H1 (cell line): ENCODE measurements at regions not wholly inside any gene's neighbourhood (a gene's known extent, or its start where the extent isn't known, plus 50 kb on each side); places are given as distances from the start of the nearest gene placed in this dataset.

ENCODE experiments used
- CTCF ChIA-PET: fragments of 300-600 bp; sonication (Branson Sonifier 250); formaldehyde crosslinking; loops from one replicate; lab custom pipeline; 2021; ENCODE audit not compliant: partially characterized antibody; lab: Charles Lee
- POLR2A ChIA-PET: fragments of 300-600 bp; sonication (Branson Sonifier 250); formaldehyde crosslinking; loops from one replicate; lab custom pipeline; 2021; ENCODE audit warnings: inconsistent platforms; ENCODE audit not compliant: partially characterized antibody; lab: Charles Lee
- DNase-seq, 2 experiments: peaks; one replicate each; pipeline versions ENCODE4 v3.0.0 to v3.0.0-alpha.2; 2010 to 2022; ENCODE audit warnings: low spot score in 2 of 2, low read depth in 1 of 2, mixed read lengths in 1 of 2
- FAIRE-seq: peaks from 2 replicates; lab custom pipeline; 2011; peaks lifted over from hg19 to GRCh38; lab: Jason Lieb, UNC
- H2AFZ ChIP-seq: 2 replicates; pipeline ENCODE4 v1.8.1; 2012; ENCODE audit warnings: low read length, inconsistent platforms
- H2AK5ac ChIP-seq: 2 replicates; pipeline ENCODE4 v1.6.1; 2013; ENCODE audit warnings: low read depth, low read length
- H2BK120ac ChIP-seq: replicated peaks from 2 replicates; pipeline ENCODE3; 2013; ENCODE audit warnings: low read depth, low read length, inconsistent platforms
- H2BK12ac ChIP-seq: 2 replicates; pipeline ENCODE4 v1.6.1; 2013; ENCODE audit warnings: low read depth, low read length
- H2BK15ac ChIP-seq: 2 replicates; pipeline ENCODE4 v1.6.1; 2013; ENCODE audit warnings: low read length
- H2BK20ac ChIP-seq: 2 replicates; pipeline ENCODE4 v1.6.1; 2013; ENCODE audit warnings: low read length
- H2BK5ac ChIP-seq: 2 replicates; pipeline ENCODE4 v1.6.1; 2013; ENCODE audit warnings: low read depth, low read length
- H3K14ac ChIP-seq: 2 replicates; pipeline ENCODE4 v1.6.1; 2013; ENCODE audit warnings: inconsistent platforms; ENCODE audit not compliant: insufficient read length
- H3K18ac ChIP-seq: 2 replicates; pipeline ENCODE4 v1.6.1; 2013; ENCODE audit warnings: low read length; ENCODE audit errors: extremely low read depth
- H3K23ac ChIP-seq: 2 replicates; pipeline ENCODE4 v1.6.1; 2013; ENCODE audit warnings: inconsistent platforms; ENCODE audit not compliant: insufficient read length
- H3K23me2 ChIP-seq: 2 replicates; pipeline ENCODE4 v1.6.1; 2013; ENCODE audit warnings: low read depth, low read length
- H3K27ac ChIP-seq: 2 replicates; pipeline ENCODE4 v1.6.1; 2011; ENCODE audit warnings: low read depth, low read length, inconsistent platforms
- H3K27me3 ChIP-seq, 4 experiments: replicated peaks in 1 of 4; 1 replicate in 1 of 4; 2 replicates in 3 of 4; pipeline versions ENCODE4 v1.6.1 to v1.8.1; 2011 to 2013; ENCODE audit warnings: low read length in 3 of 4, mild to moderate bottlenecking in 3 of 4, inconsistent platforms in 2 of 4, mixed read lengths in 2 of 4, moderate library complexity in 1 of 4; ENCODE audit not compliant: control insufficient read depth in 3 of 4, insufficient read depth in 3 of 4; ENCODE audit errors: extremely low read depth in 1 of 4
- H3K36me3 ChIP-seq, 4 experiments: 2 replicates each; pipeline versions ENCODE4 v1.6.1 to v1.8.1; 2011 to 2013; ENCODE audit warnings: mild to moderate bottlenecking in 4 of 4, low read length in 3 of 4, moderate library complexity in 2 of 4, control low read depth in 1 of 4, inconsistent platforms in 1 of 4; ENCODE audit not compliant: insufficient read depth in 4 of 4, control insufficient read depth in 2 of 4
- H3K4ac ChIP-seq: replicated peaks from 2 replicates; pipeline ENCODE3; 2013; ENCODE audit warnings: low read length, low read depth, mixed read lengths, inconsistent platforms; ENCODE audit not compliant: insufficient read length
- H3K4me1 ChIP-seq, 4 experiments: replicated peaks in 1 of 4; 1 replicate in 1 of 4; 2 replicates in 3 of 4; pipeline versions ENCODE4 v1.6.1 to v1.8.1; 2011 to 2013; ENCODE audit warnings: low read length in 3 of 4, inconsistent platforms in 2 of 4, mixed read lengths in 1 of 4; ENCODE audit not compliant: insufficient read depth in 4 of 4, control insufficient read depth in 3 of 4
- H3K4me2 ChIP-seq, 2 experiments: 2 replicates each; pipeline versions ENCODE4 v1.6.1 to v1.8.1; 2011 to 2013; ENCODE audit warnings: low read depth in 2 of 2, low read length in 2 of 2, control low read depth in 1 of 2, inconsistent platforms in 1 of 2, mild to moderate bottlenecking in 1 of 2; ENCODE audit not compliant: insufficient read depth in 1 of 2
- H3K4me3 ChIP-seq, 4 experiments: fragments of 200-600, 300-600 bp in 1 of 4; sonication (generic), shearing (Covaris generic), sonication (Bioruptor Twin) in 1 of 4; 2 replicates each; pipeline versions ENCODE4 v1.5.1 to v1.8.1; 2011 to 2016; ENCODE audit warnings: low read length in 4 of 4, low read depth in 3 of 4, control low read depth in 2 of 4, inconsistent platforms in 2 of 4, mild to moderate bottlenecking in 2 of 4, mixed read lengths in 1 of 4, moderate library complexity in 1 of 4; ENCODE audit not compliant: insufficient read depth in 2 of 4; ENCODE audit errors: extremely low read depth in 1 of 4
- H3K56ac ChIP-seq: replicated peaks from 2 replicates; pipeline ENCODE3; 2013; ENCODE audit warnings: low read depth, mild to moderate bottlenecking, mixed read lengths, low read length, inconsistent platforms; ENCODE audit not compliant: insufficient read length
- H3K79me1 ChIP-seq: 2 replicates; pipeline ENCODE4 v1.6.1; 2013; ENCODE audit warnings: low read depth, low read length, control low read depth
- H3K79me2 ChIP-seq, 2 experiments: 2 replicates each; pipeline versions ENCODE4 v1.6.1 to v1.8.1; 2012 to 2013; ENCODE audit warnings: low read length in 2 of 2, mild to moderate bottlenecking in 2 of 2, inconsistent platforms in 1 of 2; ENCODE audit not compliant: insufficient read depth in 2 of 2, control insufficient read depth in 1 of 2
- H3K9ac ChIP-seq, 4 experiments: replicated peaks in 1 of 4; 1 replicate in 1 of 4; 2 replicates in 3 of 4; pipeline versions ENCODE4 v1.6.1 to v1.8.1; 2011 to 2013; ENCODE audit warnings: low read depth in 3 of 4, low read length in 3 of 4, control low read depth in 2 of 4, mild to moderate bottlenecking in 2 of 4, moderate library complexity in 2 of 4, inconsistent platforms in 1 of 4; ENCODE audit errors: extremely low read depth in 1 of 4
- H3K9me3 ChIP-seq, 2 experiments: 2 replicates each; pipeline versions ENCODE4 v1.6.1 to v1.8.1; 2012 to 2013; ENCODE audit warnings: mild to moderate bottlenecking in 2 of 2, moderate library complexity in 2 of 2, control low read depth in 1 of 2, inconsistent platforms in 1 of 2, low read depth in 1 of 2, low read length in 1 of 2, mixed read lengths in 1 of 2; ENCODE audit not compliant: insufficient read depth in 2 of 2
- H4K20me1 ChIP-seq, 2 experiments: replicated peaks in 1 of 2; 2 replicates each; pipeline versions ENCODE3 to v1.8.1; 2011 to 2013; ENCODE audit warnings: inconsistent platforms in 2 of 2, low read length in 2 of 2, mild to moderate bottlenecking in 1 of 2; ENCODE audit not compliant: insufficient read depth in 2 of 2, control insufficient read depth in 1 of 2
- H4K5ac ChIP-seq: 2 replicates; pipeline ENCODE4 v1.6.1; 2013; ENCODE audit warnings: low read length, low read depth, mixed read lengths, inconsistent platforms; ENCODE audit not compliant: insufficient read length
- H4K8ac ChIP-seq: 2 replicates; pipeline ENCODE4 v1.8.0; 2013; ENCODE audit warnings: mild to moderate bottlenecking, moderate library complexity, low read length, inconsistent platforms; ENCODE audit not compliant: insufficient read depth; ENCODE audit errors: extremely low read depth
- H4K91ac ChIP-seq: replicated peaks from 2 replicates; pipeline ENCODE3; 2013; ENCODE audit warnings: low read length, mixed read lengths, inconsistent platforms; ENCODE audit not compliant: insufficient read length
- HDAC6 ChIP-seq: IDR thresholded peaks from one replicate; pipeline ENCODE4 v1.7.1; 2012; ENCODE audit warnings: low read depth, mild to moderate bottlenecking, inconsistent platforms, low read length, moderate library complexity
- JUND ChIP-seq: IDR thresholded peaks from 2 replicates; pipeline ENCODE4 v1.6.1; 2011; ENCODE audit warnings: mild to moderate bottlenecking, improper control_type of control experiment, low read length
- KDM1A ChIP-seq: fragments of 200-600, 300-600 bp; sonication (generic); IDR thresholded peaks from 2 replicates; pipeline ENCODE4 v1.7.1; 2016; ENCODE audit warnings: mild to moderate bottlenecking, low read length, borderline replicate concordance
- TAF7 ChIP-seq: optimal IDR thresholded peaks from 2 replicates; pipeline ENCODE3; 2011; ENCODE audit warnings: low read depth, mild to moderate bottlenecking, inconsistent platforms, low read length, moderate library complexity, borderline replicate concordance
- WGBS, 2 experiments: shearing (Covaris generic) in 1 of 2; methylation state at CpG; one replicate each; pipeline versions ENCODE4 v1.1.6 to v1.1.7; 2013 to 2015; ENCODE audit warnings: low lambda C conversion rate in 2 of 2, mixed read lengths in 2 of 2, inconsistent platforms in 1 of 2, low coverage in 1 of 2, missing lambda C conversion rate in 1 of 2; ENCODE audit not compliant: insufficient replicate concordance in 2 of 2, insufficient coverage in 1 of 2, insufficient read length in 1 of 2; ENCODE audit errors: extremely low coverage in 1 of 2, missing lambda C conversion rate in 1 of 2; 5-methylcytosine and 5-hydroxymethylcytosine counted together

DNA sequence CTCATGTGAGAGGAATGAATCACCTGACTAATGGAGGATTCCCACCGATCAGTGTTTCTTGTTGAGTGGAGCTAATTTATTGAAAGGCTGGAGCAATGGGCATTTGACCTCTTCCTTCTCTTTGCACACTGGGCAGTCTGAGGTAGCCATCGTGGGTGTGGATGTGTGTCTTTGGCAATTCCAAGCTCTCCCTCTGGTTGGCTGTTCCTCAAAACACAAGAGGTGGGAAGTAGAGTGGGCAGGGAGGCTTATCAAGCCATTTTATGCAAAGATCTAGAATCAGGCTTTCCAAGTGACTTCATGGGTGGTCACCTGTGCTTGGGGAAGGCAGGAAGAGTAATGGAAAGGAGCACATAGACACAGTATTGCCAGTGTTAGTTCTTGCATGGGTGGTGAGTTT is 154.8 kb downstream of the INSIG2 start:
- ChIA-PET POLR2A (no interaction called here), CTCF (interaction anchor here (1.4 to 3.5 kb wide), 3 partner anchors 8 to 188 kb away, joined by 3 to 10 read pairs (median 4); no protein-coding TSS in a partner anchor)
- H4K8ac ChIP-seq = no peak overlapping the region

More for the DNA sequence above, 154.8 kb downstream of the INSIG2 start:
- H3K4me1 ChIP-seq = no peaks in the 10 kb centered on the region
- no peak overlapping the region for H4K91ac ChIP-seq
- FAIRE-seq = no peak
- no peak overlapping the region for H2AFZ ChIP-seq
- no peak overlapping the region for H3K18ac ChIP-seq
- H2BK15ac ChIP-seq = no peak overlapping the region
- H3K79me1 ChIP-seq = no peaks in the 10 kb centered on the region
- no peak overlapping the region for H2BK5ac ChIP-seq
- no peak overlapping the region for H2BK20ac ChIP-seq
- no peaks in the 10 kb centered on the region; a peak in 2 of 7 replicates for H3K27me3 ChIP-seq
- no peak overlapping the region for H2BK120ac ChIP-seq
- DNase-seq = no peak
- no peak overlapping the region for H3K9ac ChIP-seq
- H3K23ac ChIP-seq = no peak overlapping the region
- H3K4me3 ChIP-seq = no peak overlapping the region
- no peaks in the 10 kb centered on the region for H4K20me1 ChIP-seq
- WGBS, 2 experiments = 82% methylated on average over 2 of the region's 2 CpGs; no CpG with 5 or more reads in 1 of the 2 experiments
- H2AK5ac ChIP-seq = no peak overlapping the region
- H4K5ac ChIP-seq = no peak overlapping the region
- 0 out of 4 replicates have a peak, but pooled peaks cover 0 to 3% of the 10 kb centered on the region in 2 experiments for H3K9me3 ChIP-seq
- no peaks in the 10 kb centered on the region for H3K23me2 ChIP-seq
- H2BK12ac ChIP-seq = no peak overlapping the region
- H3K36me3 ChIP-seq = no peaks in the 10 kb centered on the region
- no peak overlapping the region for H3K4me2 ChIP-seq
- TF ChIP-seq KDM1A = no peak
- TF ChIP-seq JUND = no peak
- TF ChIP-seq TAF7 = no peak
- TF ChIP-seq HDAC6 = no peak
- no peaks in the 10 kb centered on the region for H3K79me2 ChIP-seq
- H3K27ac ChIP-seq = no peak overlapping the region
- no peak overlapping the region for H3K4ac ChIP-seq
- H3K14ac ChIP-seq = no peak overlapping the region
- H3K56ac ChIP-seq = no peak overlapping the region
